Naive thymus-derived CD4-positive, alpha-beta T cell (primary cell): ENCODE measurements at regions not wholly inside any gene's neighbourhood (a gene's known extent, or its start where the extent isn't known, plus 50 kb on each side); places are given as distances from the start of the nearest gene placed in this dataset.

Source experiments
- ATAC-seq: fragments of 150-1000 bp; cut with Tn5 transposase; 2 replicates; pipeline ENCODE4 v1.10.0; 2021; ENCODE audit warnings: mild to moderate bottlenecking, moderate library complexity
- CTCF ChIA-PET: fragments of 350-600 bp; sonication (Branson Sonifier 250); formaldehyde crosslinking; loops from one replicate; lab custom pipeline; 2021; ENCODE audit warnings: antibody characterized with exemption; lab: Charles Lee
- POLR2A ChIA-PET: fragments of 350-600 bp; sonication (Branson Sonifier 250); formaldehyde crosslinking; loops from one replicate; lab custom pipeline; 2021; ENCODE audit warnings: antibody characterized with exemption, inconsistent platforms; lab: Charles Lee
- DNase-seq, 9 donors: peaks; one replicate each; pipeline versions ENCODE4 v3.0.0 to v3.0.0-alpha.2; 2020 to 2022; ENCODE audit warnings: mixed read lengths in 1 of 9
- H3K27ac ChIP-seq: one replicate; pipeline ENCODE4 v1.7.0; 2013; ENCODE audit warnings: mild to moderate bottlenecking, low read depth, low read length, moderate library complexity
- H3K27me3 ChIP-seq, 2 donors: one replicate each; pipeline ENCODE4 v1.7.0; 2013; ENCODE audit warnings: low read length in 2 of 2, mild to moderate bottlenecking in 2 of 2, moderate library complexity in 2 of 2; ENCODE audit not compliant: control insufficient read depth in 2 of 2, insufficient read depth in 2 of 2
- H3K36me3 ChIP-seq, 3 experiments: 1 replicate in 2 of 3; 2 replicates in 1 of 3; pipeline ENCODE4 v1.7.0; 2013; ENCODE audit warnings: low read length in 3 of 3, mild to moderate bottlenecking in 3 of 3, moderate library complexity in 1 of 3; ENCODE audit not compliant: insufficient read depth in 3 of 3, control insufficient read depth in 2 of 3
- H3K4me1 ChIP-seq, 2 donors: one replicate each; pipeline ENCODE4 v1.7.0; 2013; ENCODE audit warnings: low read length in 2 of 2, mild to moderate bottlenecking in 2 of 2, moderate library complexity in 1 of 2; ENCODE audit not compliant: control insufficient read depth in 2 of 2, insufficient read depth in 2 of 2
- H3K4me3 ChIP-seq: 2 replicates; pipeline ENCODE4 v1.7.0; 2013; ENCODE audit warnings: mild to moderate bottlenecking, low read length
- H3K9me3 ChIP-seq, 3 experiments: 1 replicate in 2 of 3; 2 replicates in 1 of 3; pipeline ENCODE4 v1.7.0; 2013; ENCODE audit warnings: low read length in 3 of 3; ENCODE audit not compliant: control insufficient read depth in 2 of 3
- H3K27ac Mint-ChIP-seq, 9 donors: one replicate each; pipeline ENCODE4 v1.8.0; 2020 to 2022; ENCODE audit warnings: mixed read lengths in 9 of 9, mild to moderate bottlenecking in 8 of 9, moderate library complexity in 5 of 9, inconsistent platforms in 2 of 9
- H3K27me3 Mint-ChIP-seq, 5 donors: one replicate each; pipeline ENCODE4 v1.8.0; 2021 to 2022; ENCODE audit warnings: mixed read lengths in 5 of 5, mild to moderate bottlenecking in 1 of 5
- H3K36me3 Mint-ChIP-seq, 5 donors: one replicate each; pipeline ENCODE4 v1.8.0; 2020 to 2022; ENCODE audit warnings: mixed read lengths in 5 of 5, mild to moderate bottlenecking in 3 of 5, inconsistent platforms in 1 of 5
- H3K4me1 Mint-ChIP-seq, 7 donors: one replicate each; pipeline ENCODE4 v1.8.0; 2020 to 2022; ENCODE audit warnings: mixed read lengths in 7 of 7, mild to moderate bottlenecking in 3 of 7, inconsistent platforms in 1 of 7
- H3K4me3 Mint-ChIP-seq, 10 donors: one replicate each; pipeline ENCODE4 v1.8.0; 2020 to 2022; ENCODE audit warnings: mild to moderate bottlenecking in 10 of 10, mixed read lengths in 10 of 10, moderate library complexity in 6 of 10, inconsistent platforms in 2 of 10
- H3K9me3 Mint-ChIP-seq, 11 donors: one replicate each; pipeline ENCODE4 v1.8.0; 2020 to 2022; ENCODE audit warnings: mixed read lengths in 11 of 11, mild to moderate bottlenecking in 4 of 11, inconsistent platforms in 1 of 11, moderate library complexity in 1 of 11
- intact Hi-C, 2 donors: fragments of 100-400 bp; cut with micrococcal nuclease; formaldehyde crosslinking; loops; one replicate each; pipeline ENCODE4 v1.15.1; 2023

DNA sequence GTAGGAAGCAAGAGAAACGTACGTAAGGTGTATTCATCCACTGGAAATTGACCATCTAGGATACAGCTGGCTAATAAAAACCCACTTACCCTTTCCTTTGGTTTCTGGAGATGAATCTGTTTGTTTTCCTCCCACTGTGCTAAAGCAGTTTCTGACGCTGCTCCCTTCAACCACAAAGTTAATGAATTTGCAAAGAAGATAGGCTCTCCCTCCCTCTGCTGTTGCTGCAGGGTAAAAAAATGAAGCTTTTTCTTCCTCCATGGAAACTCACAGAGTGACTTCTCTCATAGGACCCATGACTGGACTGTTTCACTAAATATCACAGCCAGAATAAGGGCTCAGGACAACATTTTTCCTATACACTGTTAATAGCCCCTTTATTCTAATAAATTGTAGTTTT lies 172.1 kb upstream of the LRRN1 start:
- Histone ChIP-seq H3K27ac (no peak overlapping the region), H3K4me3 (no peak overlapping the region), H3K36me3 (no peaks in the 10 kb centered on the region), H3K27me3 (no peaks in the 10 kb centered on the region), H3K9me3 (no peaks in the 10 kb centered on the region), H3K4me1 (no peaks in the 10 kb centered on the region)
- no peaks in the 10 kb centered on the region for H3K9me3 Mint-ChIP-seq
- H3K27me3 Mint-ChIP-seq = peaks cover 0 to 4% (median 0%) of the 10 kb centered on the region in 5 donors
- H3K36me3 Mint-ChIP-seq = no peaks in the 10 kb centered on the region
- no peak overlapping the region for H3K27ac Mint-ChIP-seq
- H3K4me1 Mint-ChIP-seq = no peaks in the 10 kb centered on the region
- ATAC-seq (no peak), DNase-seq (no peak)
- ChIA-PET POLR2A (no interaction called here), CTCF (interaction anchor here (0.7 kb wide), 1 partner anchor 8 kb away, joined by 3 read pairs; no protein-coding TSS in a partner anchor)
- intact Hi-C loops = no loop called here
- no peak overlapping the region for H3K4me3 Mint-ChIP-seq

DNA sequence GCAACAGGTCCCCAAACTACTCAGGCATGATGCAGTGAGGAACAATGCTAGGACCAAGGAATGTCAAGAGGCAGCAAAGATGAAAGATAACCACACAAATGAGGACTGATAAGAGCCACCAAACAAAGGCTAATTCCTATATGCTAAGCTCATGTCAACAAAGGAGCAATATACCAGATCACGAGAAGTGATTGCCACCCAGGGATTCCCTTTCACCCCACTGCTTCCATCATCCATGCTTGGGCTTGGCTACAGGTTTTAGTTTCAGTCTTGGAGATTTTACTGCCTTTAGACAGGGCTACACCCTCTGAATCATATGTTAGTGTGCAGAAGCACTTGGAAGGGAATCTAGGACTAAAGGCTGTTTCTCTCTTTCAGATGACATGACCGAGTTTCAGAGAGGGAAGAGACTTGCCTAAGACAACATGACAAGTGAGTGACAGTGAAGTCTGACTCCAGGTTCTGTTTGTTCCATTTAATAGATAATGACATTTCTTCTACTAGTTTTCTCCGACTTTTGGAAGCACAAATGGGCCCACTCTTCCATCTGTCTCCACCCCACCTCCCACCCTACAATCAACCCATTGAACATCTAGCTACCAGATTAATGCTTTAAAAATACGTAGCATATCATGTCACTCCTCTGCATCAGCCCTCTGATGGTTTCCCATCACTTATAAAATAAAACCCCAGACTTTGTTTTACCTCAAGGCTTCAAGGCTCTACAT lies 173.5 kb upstream of the LRRN1 start:
- POLR2A ChIA-PET = no interaction called here
- Mint-ChIP-seq H3K27ac (no peak overlapping the region), H3K9me3 (no peaks in the 10 kb centered on the region), H3K4me1 (no peaks in the 10 kb centered on the region), H3K36me3 (no peaks in the 10 kb centered on the region), H3K4me3 (no peak overlapping the region), H3K27me3 (peaks cover 0 to 5% (median 4%) of the 10 kb centered on the region in 5 donors)
- H3K4me3 ChIP-seq = no peak overlapping the region
- DNase-seq (no peak), ATAC-seq (no peak)
- H3K36me3 ChIP-seq = no peaks in the 10 kb centered on the region
- intact Hi-C loops = no loop called here
- no peaks in the 10 kb centered on the region for H3K4me1 ChIP-seq
- CTCF ChIA-PET = interaction anchor here (0.6 kb wide), 1 partner anchor 64 kb away, joined by 3 read pairs; no protein-coding TSS in a partner anchor
- no peaks in the 10 kb centered on the region for H3K27me3 ChIP-seq
- no peaks in the 10 kb centered on the region for H3K9me3 ChIP-seq
- no peak overlapping the region for H3K27ac ChIP-seq

DNA sequence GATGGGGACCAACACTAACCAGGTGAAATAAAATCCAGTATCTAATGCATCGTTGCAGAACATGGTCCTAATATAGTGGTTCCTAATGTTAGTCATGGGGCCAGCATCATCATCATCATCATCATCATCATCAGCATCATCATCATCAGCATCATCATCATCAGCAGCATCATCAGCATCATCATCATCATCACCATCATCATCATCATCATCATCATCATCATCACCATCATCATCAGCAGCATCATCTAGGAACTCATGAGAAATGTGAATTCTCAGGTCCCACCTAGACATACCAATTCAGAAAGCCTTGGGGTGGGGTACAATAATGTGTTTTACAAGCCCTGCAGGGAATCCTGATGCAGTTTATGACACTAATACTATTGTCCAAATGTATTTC lies 179.4 kb upstream of the LRRN1 start:
- ATAC-seq = no peak

DNA sequence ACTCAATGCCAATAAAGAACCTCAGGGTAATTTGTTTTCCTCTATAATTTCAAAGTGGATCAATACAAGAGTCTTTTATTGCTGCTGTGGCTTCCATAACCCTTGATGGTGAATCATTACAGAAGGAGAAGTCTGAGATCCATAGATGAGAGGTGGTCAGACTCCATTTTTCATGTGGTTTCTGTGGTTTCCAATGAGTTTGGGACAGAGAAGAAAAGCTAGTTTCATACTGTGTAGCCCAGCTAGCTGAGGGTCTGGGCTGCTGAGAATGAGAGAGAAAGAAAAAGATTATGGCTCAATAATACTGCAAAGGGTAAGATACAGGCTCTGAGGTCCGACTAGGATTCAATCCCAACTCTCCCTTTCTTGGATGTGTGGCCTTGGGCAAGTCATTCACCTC lies 180.6 kb upstream of the LRRN1 start:
- no peak for DNase-seq
- H3K9me3 ChIP-seq = no peaks in the 10 kb centered on the region
- peaks cover 0 to 5% (median 0%) of the 10 kb centered on the region in 11 donors for H3K9me3 Mint-ChIP-seq
- peaks cover 0 to 5% (median 0%) of the 10 kb centered on the region in 5 donors for H3K27me3 Mint-ChIP-seq
- intact Hi-C loops = no loop called here
- H3K36me3 ChIP-seq = no peaks in the 10 kb centered on the region
- H3K4me3 ChIP-seq = no peak overlapping the region
- CTCF ChIA-PET = no interaction called here
- no peaks in the 10 kb centered on the region for H3K4me1 ChIP-seq
- ATAC-seq = no peak
- no peak overlapping the region for H3K4me3 Mint-ChIP-seq
- no peaks in the 10 kb centered on the region for H3K27me3 ChIP-seq
- H3K27ac Mint-ChIP-seq = no peak overlapping the region
- H3K36me3 Mint-ChIP-seq = no peaks in the 10 kb centered on the region
- no peak overlapping the region for H3K27ac ChIP-seq
- no peaks in the 10 kb centered on the region for H3K4me1 Mint-ChIP-seq
- POLR2A ChIA-PET = no interaction called here

More for the DNA sequence above, 179.4 kb upstream of the LRRN1 start:
- ChIA-PET CTCF (no interaction called here), POLR2A (no interaction called here)
- intact Hi-C loops = no loop called here
- no peak overlapping the region for H3K27ac ChIP-seq
- peaks cover 0 to 5% (median 0%) of the 10 kb centered on the region in 5 donors for H3K27me3 Mint-ChIP-seq
- H3K27me3 ChIP-seq = no peaks in the 10 kb centered on the region
- no peaks in the 10 kb centered on the region for H3K36me3 Mint-ChIP-seq
- H3K27ac Mint-ChIP-seq = peak overlapping the region in 1 of 9 donors; percentile 11
- no peaks in the 10 kb centered on the region for H3K4me1 Mint-ChIP-seq
- no peaks in the 10 kb centered on the region for H3K36me3 ChIP-seq
- no peaks in the 10 kb centered on the region for H3K4me1 ChIP-seq
- H3K4me3 ChIP-seq = no peak overlapping the region
- H3K9me3 ChIP-seq = no peaks in the 10 kb centered on the region
- peaks cover 0 to 5% (median 0%) of the 10 kb centered on the region in 11 donors for H3K9me3 Mint-ChIP-seq
- no peak overlapping the region for H3K4me3 Mint-ChIP-seq
- no peak for DNase-seq

DNA sequence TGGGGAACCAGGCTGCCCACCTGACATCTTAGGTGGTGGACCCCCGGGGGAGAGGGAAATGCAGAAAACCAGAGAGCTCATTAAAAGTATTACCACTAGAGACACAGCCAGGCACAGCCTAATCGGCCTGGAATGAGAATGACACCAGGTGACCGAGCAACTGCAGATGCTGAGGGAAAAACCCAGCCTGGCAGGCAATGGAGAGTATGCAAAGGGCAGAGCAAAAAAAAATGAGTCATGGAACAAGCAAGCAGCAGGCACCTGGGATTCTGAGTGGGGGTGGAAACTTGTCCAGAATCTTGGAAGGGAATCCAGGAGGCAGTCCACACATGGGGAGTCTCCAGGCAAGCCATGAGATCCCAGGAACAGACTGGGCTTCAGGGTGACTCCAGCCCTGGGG lies 183.7 kb upstream of the LRRN1 start:
- Mint-ChIP-seq H3K27me3 (peaks cover 0 to 6% (median under 1%) of the 10 kb centered on the region in 5 donors), H3K27ac (no peak overlapping the region), H3K36me3 (no peaks in the 10 kb centered on the region), H3K9me3 (peaks cover 0 to 7% (median 0%) of the 10 kb centered on the region in 11 donors), H3K4me3 (no peak overlapping the region), H3K4me1 (no peaks in the 10 kb centered on the region)
- POLR2A ChIA-PET = no interaction called here
- Histone ChIP-seq H3K4me1 (no peaks in the 10 kb centered on the region), H3K36me3 (no peaks in the 10 kb centered on the region), H3K27ac (no peak overlapping the region), H3K9me3 (no peaks in the 10 kb centered on the region), H3K27me3 (no peaks in the 10 kb centered on the region), H3K4me3 (no peak overlapping the region)
- CTCF ChIA-PET = no interaction called here
- intact Hi-C loops = no loop called here
- ATAC-seq (no peak), DNase-seq (no peak)

DNA sequence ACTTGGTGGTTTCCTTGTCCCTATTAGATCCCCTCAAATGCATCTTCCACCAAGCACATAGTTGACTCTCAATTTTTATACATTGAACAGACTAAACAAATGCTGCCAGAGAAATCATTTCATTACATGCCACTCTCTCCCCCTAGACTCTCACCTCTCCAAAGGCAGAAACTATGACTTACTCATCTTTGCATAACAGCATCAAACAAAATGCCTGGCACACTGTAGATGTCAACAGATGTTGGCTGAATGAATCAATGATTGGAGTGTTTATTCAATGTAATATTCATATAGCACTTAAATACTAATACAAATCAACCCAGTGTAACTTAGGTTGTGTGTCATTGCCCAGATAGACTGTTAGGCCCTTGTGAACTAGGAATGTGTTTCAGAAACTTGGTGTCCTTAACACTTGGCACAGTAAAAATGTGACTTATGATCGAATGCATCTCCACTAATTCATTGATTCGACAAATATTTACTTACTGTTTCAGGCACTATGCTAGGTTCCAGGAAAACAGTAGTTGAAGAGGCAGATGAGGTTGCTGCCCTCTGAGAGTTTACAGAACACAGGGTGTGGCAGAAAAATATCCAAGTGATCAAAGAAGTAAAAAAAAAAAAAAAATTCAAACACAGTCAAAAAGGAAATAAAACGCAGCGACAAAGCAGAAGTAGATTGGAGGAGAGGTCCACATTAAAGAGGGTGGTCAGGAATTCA lies 188.5 kb upstream of the LRRN1 start:
- H3K27ac ChIP-seq = no peak overlapping the region
- H3K4me3 Mint-ChIP-seq = no peak overlapping the region
- H3K4me3 ChIP-seq = no peak overlapping the region
- CTCF ChIA-PET = no interaction called here
- intact Hi-C loops = no loop called here
- H3K4me1 Mint-ChIP-seq = no peaks in the 10 kb centered on the region
- peaks cover 0 to 4% (median 0%) of the 10 kb centered on the region in 5 donors for H3K36me3 Mint-ChIP-seq
- POLR2A ChIA-PET = no interaction called here
- H3K9me3 ChIP-seq = no peaks in the 10 kb centered on the region
- H3K27me3 ChIP-seq = no peaks in the 10 kb centered on the region
- H3K36me3 ChIP-seq = no peaks in the 10 kb centered on the region
- peaks cover 0 to 13% (median 4%) of the 10 kb centered on the region in 11 donors for H3K9me3 Mint-ChIP-seq
- peaks cover 0 to 24% (median 8%) of the 10 kb centered on the region in 5 donors for H3K27me3 Mint-ChIP-seq
- no peak overlapping the region for H3K27ac Mint-ChIP-seq
- ATAC-seq (no peak), DNase-seq (no peak)
- no peaks in the 10 kb centered on the region for H3K4me1 ChIP-seq
